Fibroblast of mammary gland (primary cell): ENCODE measurements at regions not wholly inside any gene's neighbourhood (a gene's known extent, or its start where the extent isn't known, plus 50 kb on each side); places are given as distances from the start of the nearest gene placed in this dataset.
A peak's percentile ranks its signal among the peaks of the same experiment; 100 is the strongest.

Source experiments
- DNase-seq: peaks from one replicate; pipeline ENCODE4 v3.0.0-alpha.2; 2010; ENCODE audit warnings: low read depth
- H3K4me3 ChIP-seq: 2 replicates; pipeline ENCODE4 v1.5.1; 2011; ENCODE audit warnings: low read depth, mild to moderate bottlenecking, low read length, moderate library complexity; ENCODE audit not compliant: control insufficient read depth
- TF ChIP-seq, protein P1 (sequence below): conservative IDR thresholded peaks from 2 replicates; pipeline ENCODE4 v1.5.1; 2011; ENCODE audit warnings: low read depth, low read length, inconsistent platforms; ENCODE audit not compliant: control insufficient read depth, insufficient read depth

DNA sequence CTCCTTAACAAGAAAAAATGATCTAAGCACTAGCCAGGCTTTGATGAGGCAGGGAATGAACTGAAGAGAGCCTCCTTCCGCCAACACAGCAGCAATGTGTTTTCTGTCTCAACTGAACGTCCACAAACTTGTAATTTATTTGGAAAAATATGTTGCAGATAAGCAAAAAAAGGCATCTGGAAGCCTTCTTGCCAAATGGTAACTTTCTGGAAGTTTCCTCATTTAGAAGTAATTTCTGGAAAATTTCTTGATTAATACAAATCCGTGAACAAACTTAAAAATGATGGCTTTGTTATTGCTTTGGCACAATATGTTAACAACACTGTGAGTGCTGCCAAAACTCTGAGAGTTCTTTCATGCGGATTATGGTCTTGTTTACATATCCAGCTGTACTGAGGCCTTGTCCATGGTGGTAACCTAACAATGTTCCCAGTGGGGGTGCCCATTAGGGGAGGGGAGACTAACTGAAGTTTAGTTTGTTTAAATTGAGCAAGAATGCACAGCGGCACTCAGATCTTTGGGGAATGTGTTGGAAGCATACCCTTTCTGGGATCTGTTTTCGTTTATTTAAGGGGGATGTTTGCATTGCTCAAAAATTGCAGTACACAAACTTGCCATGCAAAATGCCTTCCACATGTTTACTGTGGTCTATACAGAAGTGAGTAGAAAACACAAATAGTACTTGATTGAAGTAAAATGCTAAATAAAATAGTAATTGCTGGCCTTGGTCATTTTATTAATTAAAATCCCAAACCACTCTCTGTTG is 334.7 kb downstream of the NR2F1-AS1 start:
- DNase-seq: peak; percentile 32
- TF ChIP-seq, protein P1, sequence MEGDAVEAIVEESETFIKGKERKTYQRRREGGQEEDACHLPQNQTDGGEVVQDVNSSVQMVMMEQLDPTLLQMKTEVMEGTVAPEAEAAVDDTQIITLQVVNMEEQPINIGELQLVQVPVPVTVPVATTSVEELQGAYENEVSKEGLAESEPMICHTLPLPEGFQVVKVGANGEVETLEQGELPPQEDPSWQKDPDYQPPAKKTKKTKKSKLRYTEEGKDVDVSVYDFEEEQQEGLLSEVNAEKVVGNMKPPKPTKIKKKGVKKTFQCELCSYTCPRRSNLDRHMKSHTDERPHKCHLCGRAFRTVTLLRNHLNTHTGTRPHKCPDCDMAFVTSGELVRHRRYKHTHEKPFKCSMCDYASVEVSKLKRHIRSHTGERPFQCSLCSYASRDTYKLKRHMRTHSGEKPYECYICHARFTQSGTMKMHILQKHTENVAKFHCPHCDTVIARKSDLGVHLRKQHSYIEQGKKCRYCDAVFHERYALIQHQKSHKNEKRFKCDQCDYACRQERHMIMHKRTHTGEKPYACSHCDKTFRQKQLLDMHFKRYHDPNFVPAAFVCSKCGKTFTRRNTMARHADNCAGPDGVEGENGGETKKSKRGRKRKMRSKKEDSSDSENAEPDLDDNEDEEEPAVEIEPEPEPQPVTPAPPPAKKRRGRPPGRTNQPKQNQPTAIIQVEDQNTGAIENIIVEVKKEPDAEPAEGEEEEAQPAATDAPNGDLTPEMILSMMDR: no peak
- H3K4me3 ChIP-seq: no peak overlapping the region

- TF ChIP-seq, protein P1: no peak
- no peak for DNase-seq
Measured at GRCh38 chr5:93245226-93245625, 335.8 kb downstream of the NR2F1-AS1 start.

DNA sequence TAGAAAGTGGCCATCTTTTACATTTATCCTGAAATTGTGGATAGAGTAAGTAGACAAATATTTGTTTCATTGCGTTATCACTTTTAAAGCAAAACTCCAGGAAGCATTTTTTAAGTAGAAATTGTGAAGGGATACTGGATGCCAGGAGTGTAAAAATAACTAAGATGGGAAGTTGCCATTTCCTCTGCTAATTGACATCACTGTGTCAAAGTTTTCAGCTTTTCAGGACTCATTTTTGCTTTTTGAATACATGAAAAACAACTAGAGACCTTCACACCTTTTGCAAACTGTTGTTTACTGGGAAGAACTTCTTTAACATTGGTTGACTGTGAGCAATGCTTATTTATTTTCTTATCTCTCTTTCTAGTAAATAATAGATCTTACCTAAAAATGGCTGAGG is 337.5 kb downstream of the NR2F1-AS1 start:
- DNase-seq: no peak
- TF ChIP-seq, protein P1: no peak
- no peak overlapping the region for H3K4me3 ChIP-seq

More at GRCh38 chr5:93245226-93245625, 335.8 kb downstream of the NR2F1-AS1 start:
- no peak overlapping the region for H3K4me3 ChIP-seq

GRCh38 chr5:93240228-93240834 is 340.7 kb downstream of the NR2F1-AS1 start:
- no peak overlapping the region for H3K4me3 ChIP-seq
- DNase-seq: no peak
- TF ChIP-seq, protein P1: no peak

DNA sequence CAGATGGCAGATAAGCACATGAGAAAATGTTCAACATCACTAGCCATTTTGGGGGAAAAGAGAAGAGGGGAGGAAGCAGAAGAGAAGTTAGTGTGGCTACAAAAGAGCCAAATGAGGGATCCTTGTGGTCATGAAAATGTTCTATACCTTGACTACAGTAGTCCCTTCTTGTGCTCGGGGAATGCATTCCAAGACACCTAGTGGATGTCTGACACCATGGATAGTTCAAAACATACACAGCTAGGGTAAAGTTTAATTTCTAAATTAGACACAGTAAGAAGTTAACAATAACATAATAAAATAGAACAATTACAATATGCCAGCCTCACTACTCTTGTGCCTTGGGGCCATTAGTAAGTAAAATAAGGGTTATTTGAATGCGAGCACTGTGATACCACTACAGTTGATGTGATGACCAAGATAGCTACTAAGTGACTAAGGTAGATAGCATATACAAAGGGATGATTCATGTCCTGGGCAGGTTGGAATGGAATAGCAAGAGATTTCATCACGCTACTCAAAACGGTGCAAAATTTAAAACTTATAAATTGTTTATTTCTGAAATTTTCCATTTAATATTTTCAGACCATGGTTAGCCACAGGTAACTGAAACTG is 344.1 kb downstream of the NR2F1-AS1 start:
- H3K4me3 ChIP-seq: no peak overlapping the region
- TF ChIP-seq, protein P1: no peak
- DNase-seq: peak; percentile 64

DNA sequence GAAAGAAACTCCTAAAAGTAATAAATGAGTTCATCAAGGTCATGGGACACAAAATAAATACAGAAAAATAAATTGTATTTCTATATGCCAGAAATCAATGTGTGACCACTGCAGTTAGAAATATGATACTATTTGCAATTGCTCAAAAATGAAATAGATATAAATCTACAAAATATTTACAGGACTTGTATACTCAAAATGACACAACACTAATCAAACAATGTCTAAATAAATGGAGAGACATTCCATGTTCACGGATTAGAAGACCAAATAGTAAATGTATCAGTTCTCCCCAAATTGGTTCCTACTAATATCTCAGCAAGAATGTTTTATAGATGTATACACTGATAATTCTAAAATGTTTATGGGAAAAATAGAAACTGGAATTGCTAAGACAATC is 345.3 kb downstream of the NR2F1-AS1 start:
- no peak overlapping the region for H3K4me3 ChIP-seq
- TF ChIP-seq, protein P1: no peak
- no peak for DNase-seq
